ENCODE measurements at regions not wholly inside any gene's neighbourhood (a gene's known extent, or its start where the extent isn't known, plus 50 kb on each side); places are given as distances from the start of the nearest gene placed in this dataset.
"Not testable (repeated sequence)": the region's sequence is repeated elsewhere in the genome, so short reads cannot be mapped to it uniquely, and the experiment has no call there.

- H3K4me3 ChIP-seq (replicated peaks in 1 of 3; ENCODE audit: insufficient read depth in 1 of 3, low read depth in 1 of 3, low read length in 3 of 3); H3K79me2 ChIP-seq (ENCODE audit: control insufficient read depth, insufficient read depth, low read length); H3K27ac ChIP-seq (ENCODE audit: insufficient read depth, low read depth, low read length); BruUV-seq (replicated peaks); intact Hi-C loops (cut with micrococcal nuclease); H4K20me1 ChIP-seq (replicated peaks; ENCODE audit: control insufficient read depth, extremely low read depth, insufficient read depth, low read length); H3K36me3 ChIP-seq (ENCODE audit: control insufficient read depth in 2 of 2, extremely low read depth in 1 of 2, insufficient read depth in 2 of 2, low read length in 2 of 2); H3K4me1 ChIP-seq (ENCODE audit: control insufficient read depth, extremely low read depth, insufficient read depth, low read length); H3K9ac ChIP-seq (replicated peaks; ENCODE audit: extremely low read depth, insufficient read depth, low read length); H2AFZ ChIP-seq (ENCODE audit: low read depth, low read length); DNase-seq (ENCODE audit: low read depth, low spot score); H3K9me3 ChIP-seq (replicated peaks; ENCODE audit: control insufficient read depth, insufficient read depth, low read length); dilution Hi-C loops (cut with MboI; ENCODE audit: extremely low pct_ligation_motif_present, low sequenced_read_pairs); H3K9me1 ChIP-seq (replicated peaks; ENCODE audit: control insufficient read depth, extremely low read depth, insufficient read depth, low read length); POLR2A ChIA-PET; H3K27me3 ChIP-seq (ENCODE audit: control insufficient read depth in 2 of 2, insufficient read depth in 2 of 2, low read length in 2 of 2); FAIRE-seq; CTCF ChIA-PET; H3K4me2 ChIP-seq (ENCODE audit: insufficient read depth, low read length): not testable (repeated sequence)
These were observed 107.0 kb downstream of the CCNG2 start for GRCh38 chr4:77263976-77264375.

- H3K4me3 ChIP-seq (replicated peaks in 1 of 3; ENCODE audit: insufficient read depth in 1 of 3, low read depth in 1 of 3, low read length in 3 of 3), result no peak overlapping the region
- dilution Hi-C loops (cut with MboI; ENCODE audit: extremely low pct_ligation_motif_present, low sequenced_read_pairs) (no loop called here), intact Hi-C loops (cut with micrococcal nuclease) (no loop called here)
- H3K27me3 ChIP-seq (ENCODE audit: control insufficient read depth in 2 of 2, insufficient read depth in 2 of 2, low read length in 2 of 2), result no peaks in the 10 kb centered on the region
- H3K4me1 ChIP-seq (ENCODE audit: control insufficient read depth, extremely low read depth, insufficient read depth, low read length), result no peaks in the 10 kb centered on the region
- H3K36me3 ChIP-seq (ENCODE audit: control insufficient read depth in 2 of 2, extremely low read depth in 1 of 2, insufficient read depth in 2 of 2, low read length in 2 of 2), result no peaks in the 10 kb centered on the region
- POLR2A ChIA-PET, result no interaction called here
- H2AFZ ChIP-seq (ENCODE audit: low read depth, low read length), result no peak overlapping the region
- no peak for FAIRE-seq
- CTCF ChIA-PET, result no interaction called here
- no peaks in the 10 kb centered on the region for H3K9me3 ChIP-seq (replicated peaks; ENCODE audit: control insufficient read depth, insufficient read depth, low read length)
- no peak for DNase-seq (ENCODE audit: low read depth, low spot score)
- no peaks in the 10 kb centered on the region for H4K20me1 ChIP-seq (replicated peaks; ENCODE audit: control insufficient read depth, extremely low read depth, insufficient read depth, low read length)
- no peak overlapping the region for H3K9ac ChIP-seq (replicated peaks; ENCODE audit: extremely low read depth, insufficient read depth, low read length)
- H3K27ac ChIP-seq (ENCODE audit: insufficient read depth, low read depth, low read length), result no peak overlapping the region
- H3K9me1 ChIP-seq (replicated peaks; ENCODE audit: control insufficient read depth, extremely low read depth, insufficient read depth, low read length), result no peaks in the 10 kb centered on the region
- no peak for TF ChIP-seq EZH2 (IDR thresholded peaks at IDR 0.05; ENCODE audit: borderline replicate concordance, low read depth, low read length, severe bottlenecking)
- no peak for TF ChIP-seq MAX (IDR thresholded peaks at IDR 0.05; ENCODE audit: insufficient read depth, insufficient read length)
- TF ChIP-seq JUN (IDR thresholded peaks at IDR 0.05; ENCODE audit: borderline replicate concordance, insufficient read depth, insufficient read length, low read depth), result no peak
- no peak for TF ChIP-seq POLR2AphosphoS5 (IDR thresholded peaks at IDR 0.05; ENCODE audit: insufficient read depth, low read depth, low read length)
- TF ChIP-seq CTCF (IDR thresholded peaks at IDR 0.05; ENCODE audit: extremely low read depth in 1 of 2, insufficient read depth in 1 of 2, low read depth in 1 of 2, low read length in 2 of 2), result no peak
- no peak overlapping the region for H3K4me2 ChIP-seq (ENCODE audit: insufficient read depth, low read length)
- no peaks in the 10 kb centered on the region for H3K79me2 ChIP-seq (ENCODE audit: control insufficient read depth, insufficient read depth, low read length)
- no TSS peak for BruUV-seq (replicated peaks)
These were observed 107.8 kb downstream of the CCNG2 start for GRCh38 chr4:77264826-77265225.

All from endothelial cell of umbilical vein (primary cell).